ENCODE measurements at regions not wholly inside any gene's neighbourhood (a gene's known extent, or its start where the extent isn't known, plus 50 kb on each side); places are given as distances from the start of the nearest gene placed in this dataset.

- TF ChIP-seq CTCF (IDR thresholded peaks at IDR 0.05; ENCODE audit: low read length) = no peak
- no peak for TF ChIP-seq EZH2 (IDR thresholded peaks at IDR 0.05; ENCODE audit: borderline replicate concordance, low read length)
These were observed 254.4 kb upstream of the ZMIZ1 start for GRCh38 chr10:78814407-78814806.
